ENCODE measurements at regions not wholly inside any gene's neighbourhood (a gene's known extent, or its start where the extent isn't known, plus 50 kb on each side); places are given as distances from the start of the nearest gene placed in this dataset.

DNA sequence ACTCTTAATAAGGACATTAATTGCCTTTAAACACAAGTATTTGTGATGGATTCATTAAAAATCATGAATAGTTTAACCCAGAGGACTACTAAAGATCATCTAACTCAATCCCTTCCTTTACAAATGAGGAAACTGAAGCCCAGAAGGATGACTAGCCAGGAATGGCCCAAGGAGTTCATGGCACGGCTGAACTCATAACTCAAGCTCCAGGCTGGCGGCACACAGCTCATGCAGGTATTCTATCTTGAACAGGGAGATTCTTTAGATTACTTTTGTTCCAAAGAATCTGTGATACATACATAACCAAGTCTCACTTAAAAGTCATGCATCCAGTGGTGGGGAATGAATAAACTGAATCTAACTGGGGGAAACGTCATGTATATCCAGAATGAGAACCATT lies 495.5 kb downstream of the ACTL7B start:
- ATAC-seq (ENCODE audit: low read depth) (no peak), DNase-seq (no peak)
- Mint-ChIP-seq H3K4me3 (no peak overlapping the region), H3K27me3 (no peaks in the 10 kb centered on the region), H3K4me1 (no peaks in the 10 kb centered on the region), H3K9me3 (ENCODE audit: insufficient read depth) (no peaks in the 10 kb centered on the region), H3K27ac (no peak overlapping the region)
- Histone ChIP-seq H3K36me3 (replicated peaks in 1 of 2; ENCODE audit: control extremely low read depth in 1 of 2, control insufficient read depth in 1 of 2, extremely low read depth in 1 of 2, insufficient read depth in 2 of 2, low read length in 1 of 2) (no peaks in the 10 kb centered on the region), H3K4me1 (ENCODE audit: control insufficient read depth in 2 of 2, insufficient read depth in 2 of 2, low read length in 2 of 2) (no peaks in the 10 kb centered on the region), H3K79me2 (ENCODE audit: control insufficient read depth, insufficient read depth, low read length) (no peaks in the 10 kb centered on the region), H3K9ac (ENCODE audit: low read length) (no peak overlapping the region), H3K9me3 (ENCODE audit: control extremely low read depth in 1 of 3, control insufficient read depth in 2 of 3, insufficient read depth in 1 of 3, low read length in 2 of 3) (no peaks in the 10 kb centered on the region), H2AFZ (ENCODE audit: insufficient read depth, low read depth, low read length, poor library complexity, severe bottlenecking) (no peak overlapping the region), H3K27ac (ENCODE audit: low read length in 2 of 2) (no peak overlapping the region), H4K20me1 (ENCODE audit: control insufficient read depth, insufficient read depth, low read length, poor library complexity, severe bottlenecking) (no peaks in the 10 kb centered on the region), H3K4me3 (ENCODE audit: control extremely low read depth in 1 of 5, extremely low read depth in 1 of 5, insufficient read depth in 1 of 5, low read depth in 2 of 5, low read length in 4 of 5) (no peak overlapping the region), H3K4me2 (replicated peaks; ENCODE audit: low read depth, low read length, poor library complexity, severe bottlenecking) (no peak overlapping the region), H3K27me3 (replicated peaks in 1 of 4; ENCODE audit: control extremely low read depth in 1 of 4, control insufficient read depth in 3 of 4, insufficient read depth in 4 of 4, low read length in 3 of 4) (no peaks in the 10 kb centered on the region)
- 90% methylated on average over 2 of the region's 3 CpGs for WGBS (ENCODE audit: insufficient coverage)
- intact Hi-C loops (cut with micrococcal nuclease), result no loop called here
- TF ChIP-seq, protein P1, sequence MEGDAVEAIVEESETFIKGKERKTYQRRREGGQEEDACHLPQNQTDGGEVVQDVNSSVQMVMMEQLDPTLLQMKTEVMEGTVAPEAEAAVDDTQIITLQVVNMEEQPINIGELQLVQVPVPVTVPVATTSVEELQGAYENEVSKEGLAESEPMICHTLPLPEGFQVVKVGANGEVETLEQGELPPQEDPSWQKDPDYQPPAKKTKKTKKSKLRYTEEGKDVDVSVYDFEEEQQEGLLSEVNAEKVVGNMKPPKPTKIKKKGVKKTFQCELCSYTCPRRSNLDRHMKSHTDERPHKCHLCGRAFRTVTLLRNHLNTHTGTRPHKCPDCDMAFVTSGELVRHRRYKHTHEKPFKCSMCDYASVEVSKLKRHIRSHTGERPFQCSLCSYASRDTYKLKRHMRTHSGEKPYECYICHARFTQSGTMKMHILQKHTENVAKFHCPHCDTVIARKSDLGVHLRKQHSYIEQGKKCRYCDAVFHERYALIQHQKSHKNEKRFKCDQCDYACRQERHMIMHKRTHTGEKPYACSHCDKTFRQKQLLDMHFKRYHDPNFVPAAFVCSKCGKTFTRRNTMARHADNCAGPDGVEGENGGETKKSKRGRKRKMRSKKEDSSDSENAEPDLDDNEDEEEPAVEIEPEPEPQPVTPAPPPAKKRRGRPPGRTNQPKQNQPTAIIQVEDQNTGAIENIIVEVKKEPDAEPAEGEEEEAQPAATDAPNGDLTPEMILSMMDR (IDR thresholded peaks at IDR 0.05), result no peak
- no peak for TF ChIP-seq EZH2 (IDR thresholded peaks at IDR 0.05; ENCODE audit: borderline replicate concordance, insufficient read depth, low read depth, low read length, poor library complexity, severe bottlenecking)
- ChIA-PET CTCF (no interaction called here), POLR2A (no interaction called here)

DNA sequence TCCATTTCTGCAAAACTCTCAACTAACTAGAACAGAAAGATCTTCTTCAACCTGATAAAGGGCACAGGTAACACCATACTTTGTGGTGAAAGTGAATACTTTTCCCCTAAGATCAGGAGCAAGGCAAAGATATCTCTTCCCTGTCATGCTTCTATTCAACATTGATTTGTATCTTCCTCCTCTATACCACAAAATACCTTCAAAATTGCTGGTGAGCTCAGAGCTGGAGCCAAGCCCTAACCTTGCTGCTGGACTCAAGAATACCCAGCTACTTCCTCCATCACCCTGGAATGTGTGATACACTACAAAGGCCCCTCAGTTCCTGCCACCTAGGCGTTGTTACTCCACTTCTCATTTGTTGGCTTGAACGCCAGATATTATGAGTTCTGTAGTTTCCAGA lies 499.0 kb downstream of the ACTL7B start:
- H2AFZ ChIP-seq (ENCODE audit: insufficient read depth, low read depth, low read length, poor library complexity, severe bottlenecking), result no peak overlapping the region
- H3K9ac ChIP-seq (ENCODE audit: low read length), result no peak overlapping the region
- intact Hi-C loops (cut with micrococcal nuclease), result no loop called here
- H3K27ac Mint-ChIP-seq, result no peak overlapping the region
- H3K36me3 ChIP-seq (replicated peaks in 1 of 2; ENCODE audit: control extremely low read depth in 1 of 2, control insufficient read depth in 1 of 2, extremely low read depth in 1 of 2, insufficient read depth in 2 of 2, low read length in 1 of 2), result no peaks in the 10 kb centered on the region
- H3K4me2 ChIP-seq (replicated peaks; ENCODE audit: low read depth, low read length, poor library complexity, severe bottlenecking), result no peak overlapping the region
- no CpG with 5 or more reads among the region's 2 CpGs for WGBS (ENCODE audit: insufficient coverage)
- H3K4me1 ChIP-seq (ENCODE audit: control insufficient read depth in 2 of 2, insufficient read depth in 2 of 2, low read length in 2 of 2), result no peaks in the 10 kb centered on the region
- H3K79me2 ChIP-seq (ENCODE audit: control insufficient read depth, insufficient read depth, low read length), result no peaks in the 10 kb centered on the region
- H3K27ac ChIP-seq (ENCODE audit: low read length in 2 of 2), result no peak overlapping the region
- ATAC-seq (ENCODE audit: low read depth), result no peak
- no peaks in the 10 kb centered on the region for H3K9me3 ChIP-seq (ENCODE audit: control extremely low read depth in 1 of 3, control insufficient read depth in 2 of 3, insufficient read depth in 1 of 3, low read length in 2 of 3)
- H4K20me1 ChIP-seq (ENCODE audit: control insufficient read depth, insufficient read depth, low read length, poor library complexity, severe bottlenecking), result no peaks in the 10 kb centered on the region
- POLR2A ChIA-PET, result no interaction called here
- no peak overlapping the region for H3K4me3 Mint-ChIP-seq
- no peak for DNase-seq
- H3K4me1 Mint-ChIP-seq, result no peaks in the 10 kb centered on the region
- no peak for TF ChIP-seq EZH2 (IDR thresholded peaks at IDR 0.05; ENCODE audit: borderline replicate concordance, insufficient read depth, low read depth, low read length, poor library complexity, severe bottlenecking)
- TF ChIP-seq, protein P1 (IDR thresholded peaks at IDR 0.05), result no peak
- H3K9me3 Mint-ChIP-seq (ENCODE audit: insufficient read depth), result no peaks in the 10 kb centered on the region
- CTCF ChIA-PET, result no interaction called here
- peaks cover 4% of the 10 kb centered on the region for H3K27me3 Mint-ChIP-seq
- H3K4me3 ChIP-seq (ENCODE audit: control extremely low read depth in 1 of 5, extremely low read depth in 1 of 5, insufficient read depth in 1 of 5, low read depth in 2 of 5, low read length in 4 of 5), result no peak overlapping the region
- no peaks in the 10 kb centered on the region for H3K27me3 ChIP-seq (replicated peaks in 1 of 4; ENCODE audit: control extremely low read depth in 1 of 4, control insufficient read depth in 3 of 4, insufficient read depth in 4 of 4, low read length in 3 of 4)

Data from B cell (primary cell).